Pancreas (tissue), 10 donors: ENCODE measurements at regions not wholly inside any gene's neighbourhood (a gene's known extent, or its start where the extent isn't known, plus 50 kb on each side); places are given as distances from the start of the nearest gene placed in this dataset.

Experiments used
- ATAC-seq, 4 donors: fragments of 200-7000 bp; cut with Tn5 transposase; one replicate each; pipeline versions ENCODE4 v1.8.0 to v1.9.1; 2020; ENCODE audit warnings: mild to moderate bottlenecking in 4 of 4, moderate library complexity in 4 of 4
- DNase-seq, 6 donors: peaks; one replicate each; pipeline ENCODE4 v3.0.0-alpha.2; 2020
- FAIRE-seq: peaks from 2 replicates; lab custom pipeline; 2012; peaks lifted over from hg19 to GRCh38; lab: Jason Lieb, UNC
- H3K27ac ChIP-seq, 4 donors: fragments of 200-600 bp; sonication (generic); 1 replicate in 3 of 4; 2 replicates in 1 of 4; pipeline versions ENCODE4 v1.5.0 to v1.8.0; 2020
- H3K27me3 ChIP-seq, 4 donors: fragments of 200-600 bp; one replicate each; pipeline ENCODE4 v1.8.0; 2021
- H3K36me3 ChIP-seq, 3 donors: fragments of 200-600 bp; sonication (generic) in 1 of 3; one replicate each; pipeline versions ENCODE4 v1.5.0 to v1.8.0; 2020 to 2021
- H3K4me1 ChIP-seq, 3 donors: fragments of 200-600 bp; one replicate each; pipeline ENCODE4 v1.8.0; 2021
- H3K4me3 ChIP-seq, 4 donors: fragments of 200-600 bp; sonication (generic) in 2 of 4; one replicate each; pipeline versions ENCODE4 v1.5.0 to v1.8.0; 2020 to 2021
- H3K9me3 ChIP-seq, 4 donors: fragments of 200-600 bp; one replicate each; pipeline ENCODE4 v1.8.0; 2021
- CTCF ChIP-seq, 4 donors: fragments of 200-600 bp; sonication (generic) in 3 of 4; IDR thresholded peaks; one replicate each; pipeline versions ENCODE4 v1.5.0 to v1.8.0; 2021; ENCODE audit warnings: antibody characterized with exemption in 4 of 4
- WGBS, 2 donors: extraction: QIAGEN DNeasy Blood & Tissue Kit; methylation state at CpG; one replicate each; pipeline ENCODE4 v1.1.7; 2013; 5-methylcytosine and 5-hydroxymethylcytosine counted together
- intact Hi-C, 3 donors: fragments of 100-400 bp; cut with DNase I; formaldehyde crosslinking; loops; one replicate each; pipeline versions ENCODE4 v1.11.1 to v1.14.2; 2022
- donor health status: healthy with polysubstance abuse.
- donor health status: DM: no; HTN: no; CAD: no; lungs with moderate emphysema.
- donor health status: DM: no; HTN: no; CAD: no.
- donor health status: control.
- donor health status: control.
- donor health status: Bipolar disorder and iron deficiency.
- donor health status: DM: yes; HTN: yes; CAD: no.
- donor health status: DM: no; HTN: no; CAD: no.
- donor health status: DM: no; HTN: no; CAD: no.
- donor health status: DM: yes; HTN: yes; CAD: no.

GRCh38 chr2:236662231-236663185 is 92.9 kb downstream of the ACKR3 start:
- no peak for TF ChIP-seq CTCF (IDR thresholded peaks at IDR 0.05)
- FAIRE-seq (no peak), ATAC-seq (no peak), DNase-seq (no peak)
- Histone ChIP-seq H3K9me3 (no peaks in the 10 kb centered on the region), H3K4me3 (no peak overlapping the region), H3K27ac (no peak overlapping the region), H3K4me1 (no peaks in the 10 kb centered on the region), H3K27me3 (no peaks in the 10 kb centered on the region), H3K36me3 (no peaks in the 10 kb centered on the region)
- intact Hi-C loops: no loop called here
- WGBS, 2 donors: 86 to 88% methylated on average over 11 of the region's 11 CpGs

- Histone ChIP-seq H3K9me3 (no peaks in the 10 kb centered on the region), H3K27ac (no peak overlapping the region), H3K4me1 (no peaks in the 10 kb centered on the region), H3K27me3 (no peaks in the 10 kb centered on the region), H3K36me3 (no peaks in the 10 kb centered on the region), H3K4me3 (no peak overlapping the region)
- no peak for TF ChIP-seq CTCF (IDR thresholded peaks at IDR 0.05)
- DNase-seq: peak in 1 of 6 donors; percentile 18
- peak in 3 of 4 donors; percentile 27 to 49 (median 34) for ATAC-seq
- FAIRE-seq: no peak
- intact Hi-C loops: no loop called here
- 80 to 82% methylated on average over 17 of the region's 17 CpGs for WGBS, 2 donors
Measured at GRCh38 chr2:236663287-236664101, 93.9 kb downstream of the ACKR3 start.

- H3K9me3 ChIP-seq: no peaks in the 10 kb centered on the region
- no peak for DNase-seq
- no peaks in the 10 kb centered on the region for H3K27me3 ChIP-seq
- intact Hi-C loops: no loop called here
- no peak overlapping the region for H3K27ac ChIP-seq
- FAIRE-seq: no peak
- WGBS, 2 donors: 91 to 92% methylated on average over 6 of the region's 6 CpGs
- H3K4me1 ChIP-seq: no peaks in the 10 kb centered on the region
- no peak for ATAC-seq
- H3K4me3 ChIP-seq: no peak overlapping the region
- no peaks in the 10 kb centered on the region for H3K36me3 ChIP-seq
- no peak for TF ChIP-seq CTCF (IDR thresholded peaks at IDR 0.05)
Measured at GRCh38 chr2:236664136-236664535, 94.5 kb downstream of the ACKR3 start.

GRCh38 chr2:236665101-236665500 is 95.5 kb downstream of the ACKR3 start:
- no peak for ATAC-seq
- WGBS, 2 donors: 97 to 98% methylated on average over 7 of the region's 7 CpGs
- intact Hi-C loops: no loop called here
- no peaks in the 10 kb centered on the region for H3K36me3 ChIP-seq
- H3K9me3 ChIP-seq: no peaks in the 10 kb centered on the region
- FAIRE-seq: no peak
- no peaks in the 10 kb centered on the region for H3K27me3 ChIP-seq
- H3K4me1 ChIP-seq: no peaks in the 10 kb centered on the region
- no peak for TF ChIP-seq CTCF (IDR thresholded peaks at IDR 0.05)
- no peak for DNase-seq
- H3K4me3 ChIP-seq: no peak overlapping the region
- no peak overlapping the region for H3K27ac ChIP-seq
